ENCODE measurements at regions not wholly inside any gene's neighbourhood (a gene's known extent, or its start where the extent isn't known, plus 50 kb on each side); places are given as distances from the start of the nearest gene placed in this dataset.

DNA sequence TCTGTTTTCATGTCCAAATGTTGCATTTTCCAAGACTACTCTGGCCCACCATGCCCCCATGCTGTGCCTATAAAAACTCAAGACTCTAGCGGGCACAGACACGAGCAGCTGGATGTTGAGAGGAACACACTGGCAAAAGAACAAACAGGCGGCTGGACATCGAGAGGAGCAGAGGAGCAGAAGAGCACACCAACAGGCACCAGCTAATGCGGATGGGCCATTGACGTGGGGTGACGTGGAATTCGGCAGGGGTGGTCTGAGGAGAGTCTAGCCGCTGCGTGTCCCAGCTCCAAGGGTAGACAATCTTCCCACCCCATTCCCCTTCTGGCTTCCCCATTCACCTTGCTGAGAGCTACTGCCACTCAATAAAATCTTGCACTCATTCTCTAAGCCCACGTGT, 54.4 kb upstream of the SMIM30 start:
- no peak overlapping the region for H3K27ac ChIP-seq (ENCODE audit: insufficient read depth, low read length)
- H2BK5ac ChIP-seq (ENCODE audit: low read depth, low read length, poor library complexity, severe bottlenecking), result no peak overlapping the region
- no peak overlapping the region for H2BK15ac ChIP-seq (ENCODE audit: low read depth, low read length)
- no peaks in the 10 kb centered on the region for H3K9me3 ChIP-seq (ENCODE audit: control insufficient read depth, insufficient read depth, low read length)
- H3K14ac ChIP-seq (replicated peaks; ENCODE audit: low read depth, low read length), result no peak overlapping the region
- no peaks in the 10 kb centered on the region for H3K27me3 ChIP-seq (ENCODE audit: control insufficient read depth, insufficient read depth, low read length)
- no peak overlapping the region for H3K4ac ChIP-seq (ENCODE audit: low read depth, low read length)
- no peaks in the 10 kb centered on the region for H3K4me1 ChIP-seq (ENCODE audit: control insufficient read depth, insufficient read depth, low read length)
- no peak overlapping the region for H4K5ac ChIP-seq (ENCODE audit: low read depth, low read length)
- no peak overlapping the region for H2BK120ac ChIP-seq (ENCODE audit: low read depth, low read length)
- H3K23ac ChIP-seq (ENCODE audit: low read depth, low read length), result no peak overlapping the region
- no peaks in the 10 kb centered on the region for H3K36me3 ChIP-seq (ENCODE audit: control insufficient read depth, insufficient read depth, low read length)
- ChIA-PET POLR2A (ENCODE audit: unreplicated experiment) (no interaction called here), CTCF (no interaction called here)
- H2AK5ac ChIP-seq (ENCODE audit: low read depth, low read length), result no peak overlapping the region
- no peak for TF ChIP-seq RAD21 (IDR thresholded peaks at IDR 0.05; ENCODE audit: low read length)
- no peak for TF ChIP-seq FOS (IDR thresholded peaks at IDR 0.05; ENCODE audit: low read depth, low read length)
- no peak for TF ChIP-seq BHLHE40 (IDR thresholded peaks at IDR 0.05; ENCODE audit: low read depth, low read length)
- TF ChIP-seq POLR2A (IDR thresholded peaks at IDR 0.05; ENCODE audit: low read depth, low read length), result no peak
- TF ChIP-seq MAZ (IDR thresholded peaks at IDR 0.05; ENCODE audit: borderline replicate concordance, low read depth, low read length), result no peak
- no peak for TF ChIP-seq RCOR1 (IDR thresholded peaks at IDR 0.05; ENCODE audit: insufficient replicate concordance, low read length)
- no peak for TF ChIP-seq SMC3 (IDR thresholded peaks at IDR 0.05; ENCODE audit: low read depth, low read length)
- TF ChIP-seq MXI1 (IDR thresholded peaks at IDR 0.05; ENCODE audit: borderline replicate concordance, low read depth, low read length), result no peak
- no peak for TF ChIP-seq CHD1 (IDR thresholded peaks at IDR 0.05; ENCODE audit: low read depth, low read length)
- TF ChIP-seq NFE2L2 (IDR thresholded peaks at IDR 0.05; ENCODE audit: low read depth, low read length), result no peak
- no peak for TF ChIP-seq CEBPB (IDR thresholded peaks at IDR 0.05; ENCODE audit: low read depth, low read length)
- TF ChIP-seq, protein P1, sequence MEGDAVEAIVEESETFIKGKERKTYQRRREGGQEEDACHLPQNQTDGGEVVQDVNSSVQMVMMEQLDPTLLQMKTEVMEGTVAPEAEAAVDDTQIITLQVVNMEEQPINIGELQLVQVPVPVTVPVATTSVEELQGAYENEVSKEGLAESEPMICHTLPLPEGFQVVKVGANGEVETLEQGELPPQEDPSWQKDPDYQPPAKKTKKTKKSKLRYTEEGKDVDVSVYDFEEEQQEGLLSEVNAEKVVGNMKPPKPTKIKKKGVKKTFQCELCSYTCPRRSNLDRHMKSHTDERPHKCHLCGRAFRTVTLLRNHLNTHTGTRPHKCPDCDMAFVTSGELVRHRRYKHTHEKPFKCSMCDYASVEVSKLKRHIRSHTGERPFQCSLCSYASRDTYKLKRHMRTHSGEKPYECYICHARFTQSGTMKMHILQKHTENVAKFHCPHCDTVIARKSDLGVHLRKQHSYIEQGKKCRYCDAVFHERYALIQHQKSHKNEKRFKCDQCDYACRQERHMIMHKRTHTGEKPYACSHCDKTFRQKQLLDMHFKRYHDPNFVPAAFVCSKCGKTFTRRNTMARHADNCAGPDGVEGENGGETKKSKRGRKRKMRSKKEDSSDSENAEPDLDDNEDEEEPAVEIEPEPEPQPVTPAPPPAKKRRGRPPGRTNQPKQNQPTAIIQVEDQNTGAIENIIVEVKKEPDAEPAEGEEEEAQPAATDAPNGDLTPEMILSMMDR (conservative IDR thresholded peaks at IDR 0.05; ENCODE audit: low read depth, low read length), result no peak
- TF ChIP-seq, protein P2, sequence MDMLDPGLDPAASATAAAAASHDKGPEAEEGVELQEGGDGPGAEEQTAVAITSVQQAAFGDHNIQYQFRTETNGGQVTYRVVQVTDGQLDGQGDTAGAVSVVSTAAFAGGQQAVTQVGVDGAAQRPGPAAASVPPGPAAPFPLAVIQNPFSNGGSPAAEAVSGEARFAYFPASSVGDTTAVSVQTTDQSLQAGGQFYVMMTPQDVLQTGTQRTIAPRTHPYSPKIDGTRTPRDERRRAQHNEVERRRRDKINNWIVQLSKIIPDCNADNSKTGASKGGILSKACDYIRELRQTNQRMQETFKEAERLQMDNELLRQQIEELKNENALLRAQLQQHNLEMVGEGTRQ (IDR thresholded peaks at IDR 0.05; ENCODE audit: low read depth, low read length), result no peak
- TF ChIP-seq MAFK (IDR thresholded peaks at IDR 0.05; ENCODE audit: low read depth, low read length), result no peak
- TF ChIP-seq, protein P3, sequence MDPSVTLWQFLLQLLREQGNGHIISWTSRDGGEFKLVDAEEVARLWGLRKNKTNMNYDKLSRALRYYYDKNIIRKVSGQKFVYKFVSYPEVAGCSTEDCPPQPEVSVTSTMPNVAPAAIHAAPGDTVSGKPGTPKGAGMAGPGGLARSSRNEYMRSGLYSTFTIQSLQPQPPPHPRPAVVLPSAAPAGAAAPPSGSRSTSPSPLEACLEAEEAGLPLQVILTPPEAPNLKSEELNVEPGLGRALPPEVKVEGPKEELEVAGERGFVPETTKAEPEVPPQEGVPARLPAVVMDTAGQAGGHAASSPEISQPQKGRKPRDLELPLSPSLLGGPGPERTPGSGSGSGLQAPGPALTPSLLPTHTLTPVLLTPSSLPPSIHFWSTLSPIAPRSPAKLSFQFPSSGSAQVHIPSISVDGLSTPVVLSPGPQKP (IDR thresholded peaks at IDR 0.05; ENCODE audit: borderline replicate concordance, low read depth, low read length), result no peak
- H2BK20ac ChIP-seq (ENCODE audit: low read depth, low read length), result no peak overlapping the region
- H4K20me1 ChIP-seq (ENCODE audit: insufficient read depth, low read length), result no peaks in the 10 kb centered on the region
- H4K8ac ChIP-seq (ENCODE audit: low read depth in 2 of 2, low read length in 2 of 2), result no peak overlapping the region
- H3K4me3 ChIP-seq (ENCODE audit: insufficient read depth, low read depth, low read length), result no peak overlapping the region
- no peak overlapping the region for H2AK9ac ChIP-seq (replicated peaks; ENCODE audit: low read depth, low read length, poor library complexity)
- no peak overlapping the region for H3K18ac ChIP-seq (ENCODE audit: low read depth, low read length)
- 100% methylated on average over 2 of the region's 11 CpGs; no CpG with 5 or more reads in 1 of the 2 experiments for WGBS, 2 experiments (ENCODE audit: extremely low coverage in 2 of 2, insufficient read length in 1 of 2)
- H3K9ac ChIP-seq (ENCODE audit: low read depth, low read length), result no peak overlapping the region
- in situ Hi-C loops (cut with MboI; ENCODE audit: low sequenced_read_pairs), result no loop called here
- no peaks in the 10 kb centered on the region for H3K9me1 ChIP-seq (ENCODE audit: insufficient read depth, low read length)
- BruUV-seq (replicated peaks), result no TSS peak
- dilution Hi-C loops (cut with HindIII; ENCODE audit: low sequenced_read_pairs, unreplicated experiment), result no loop called here
- H2AFZ ChIP-seq (replicated peaks; ENCODE audit: low read length, poor library complexity), result no peak overlapping the region
- DNase-seq (no peak), ATAC-seq (ENCODE audit: low read depth) (no peak)
- intact Hi-C loops (cut with micrococcal nuclease), result no loop called here
- no peak overlapping the region for H3K4me2 ChIP-seq (ENCODE audit: low read depth, low read length)
- H4K91ac ChIP-seq (ENCODE audit: insufficient read depth, low read depth, low read length), result no peak overlapping the region
- no peak overlapping the region for H3K56ac ChIP-seq (ENCODE audit: extremely low read depth, insufficient read depth, low read length)
- H3K79me1 ChIP-seq (ENCODE audit: low read depth in 1 of 2, low read length in 2 of 2), result no peaks in the 10 kb centered on the region

Data from IMR-90 (cell line).